ENCODE measurements at regions not wholly inside any gene's neighbourhood (a gene's known extent, or its start where the extent isn't known, plus 50 kb on each side); places are given as distances from the start of the nearest gene placed in this dataset.

- Mint-ChIP-seq H3K4me3 (no peak overlapping the region), H3K27ac (no peak overlapping the region), H3K36me3 (ENCODE audit: low read depth) (no peaks in the 10 kb centered on the region), H3K4me1 (ENCODE audit: low read depth) (peaks cover 33% of the 10 kb centered on the region), H3K27me3 (no peaks in the 10 kb centered on the region), H3K9me3 (no peaks in the 10 kb centered on the region)
- Histone ChIP-seq H3K4me3 (ENCODE audit: low read length) (no peak overlapping the region), H3K4me1 (ENCODE audit: insufficient read depth, low read length) (peaks cover 15% of the 10 kb centered on the region), H3K27me3 (ENCODE audit: control insufficient read depth in 1 of 2, insufficient read depth in 2 of 2, low read length in 2 of 2) (peaks cover 0 to 2% of the 10 kb centered on the region in 2 experiments), H3K27ac (ENCODE audit: low read depth in 1 of 2, low read length in 2 of 2) (no peak overlapping the region), H3K9me3 (ENCODE audit: control insufficient read depth in 1 of 2, insufficient read depth in 1 of 2, low read length in 2 of 2) (no peaks in the 10 kb centered on the region), H3K36me3 (ENCODE audit: insufficient read depth, low read length) (no peaks in the 10 kb centered on the region)
- DNase-seq (no peak), ATAC-seq (ENCODE audit: poor library complexity) (no peak)
- TF ChIP-seq CTCF (IDR thresholded peaks at IDR 0.05) = no peak
- ChIA-PET CTCF (no interaction called here), POLR2A (no interaction called here)
- intact Hi-C loops (cut with DNase I, micrococcal nuclease) = no loop called here
These were observed 61.8 kb upstream of the ETS2 start for GRCh38 chr21:38743772-38744529.

- ChIA-PET CTCF (no interaction called here), POLR2A (no interaction called here)
These were observed 60.9 kb upstream of the ETS2 start for GRCh38 chr21:38744861-38745260.

GRCh38 chr21:38747810-38748209, 57.9 kb upstream of the ETS2 start:
- intact Hi-C loops (cut with DNase I, micrococcal nuclease) = no loop called here
- no peaks in the 10 kb centered on the region for H3K9me3 Mint-ChIP-seq

More at GRCh38 chr21:38744861-38745260, 60.9 kb upstream of the ETS2 start:
- Histone ChIP-seq H3K4me1 (ENCODE audit: insufficient read depth, low read length) (peaks cover 15% of the 10 kb centered on the region), H3K4me3 (ENCODE audit: low read length) (no peak overlapping the region), H3K27ac (ENCODE audit: low read depth in 1 of 2, low read length in 2 of 2) (no peak overlapping the region), H3K36me3 (ENCODE audit: insufficient read depth, low read length) (no peaks in the 10 kb centered on the region), H3K9me3 (ENCODE audit: control insufficient read depth in 1 of 2, insufficient read depth in 1 of 2, low read length in 2 of 2) (no peaks in the 10 kb centered on the region), H3K27me3 (ENCODE audit: control insufficient read depth in 1 of 2, insufficient read depth in 2 of 2, low read length in 2 of 2) (peaks cover 0 to 2% of the 10 kb centered on the region in 2 experiments)
- ATAC-seq (ENCODE audit: poor library complexity) = no peak
- Mint-ChIP-seq H3K27me3 (no peaks in the 10 kb centered on the region), H3K36me3 (ENCODE audit: low read depth) (no peaks in the 10 kb centered on the region), H3K9me3 (no peaks in the 10 kb centered on the region), H3K4me3 (no peak overlapping the region), H3K4me1 (ENCODE audit: low read depth) (peaks cover 29% of the 10 kb centered on the region), H3K27ac (no peak overlapping the region)
- no peak for DNase-seq
- intact Hi-C loops (cut with DNase I, micrococcal nuclease) = no loop called here
- no peak for TF ChIP-seq CTCF (IDR thresholded peaks at IDR 0.05)

More at GRCh38 chr21:38747810-38748209, 57.9 kb upstream of the ETS2 start:
- peaks cover 3% of the 10 kb centered on the region for H3K4me1 ChIP-seq (ENCODE audit: insufficient read depth, low read length)
- ChIA-PET CTCF (no interaction called here), POLR2A (no interaction called here)
- DNase-seq (no peak), ATAC-seq (ENCODE audit: poor library complexity) (no peak)
- Mint-ChIP-seq H3K4me3 (no peak overlapping the region), H3K27me3 (no peaks in the 10 kb centered on the region), H3K27ac (no peak overlapping the region), H3K36me3 (ENCODE audit: low read depth) (no peaks in the 10 kb centered on the region), H3K4me1 (ENCODE audit: low read depth) (peaks cover 4% of the 10 kb centered on the region)
- no peak overlapping the region for H3K27ac ChIP-seq (ENCODE audit: low read depth in 1 of 2, low read length in 2 of 2)
- H3K36me3 ChIP-seq (ENCODE audit: insufficient read depth, low read length) = no peaks in the 10 kb centered on the region
- TF ChIP-seq CTCF (IDR thresholded peaks at IDR 0.05) = no peak
- H3K27me3 ChIP-seq (ENCODE audit: control insufficient read depth in 1 of 2, insufficient read depth in 2 of 2, low read length in 2 of 2) = peaks cover 0 to 2% of the 10 kb centered on the region in 2 experiments
- no peak overlapping the region for H3K4me3 ChIP-seq (ENCODE audit: low read length)
- H3K9me3 ChIP-seq (ENCODE audit: control insufficient read depth in 1 of 2, insufficient read depth in 1 of 2, low read length in 2 of 2) = no peaks in the 10 kb centered on the region

Measured in CD4-positive, alpha-beta T cell (primary cell).